ENCODE measurements at regions not wholly inside any gene's neighbourhood (a gene's known extent, or its start where the extent isn't known, plus 50 kb on each side); places are given as distances from the start of the nearest gene placed in this dataset.

- peaks cover 19% of the 10 kb centered on the region for H3K4me1 ChIP-seq (ENCODE audit: insufficient read depth, poor library complexity, severe bottlenecking)
- no peak for ATAC-seq (ENCODE audit: low read depth)
- no peaks in the 10 kb centered on the region for H3K27me3 ChIP-seq (ENCODE audit: insufficient read depth, poor library complexity, severe bottlenecking)
- TF ChIP-seq CTCF (IDR thresholded peaks at IDR 0.05; ENCODE audit: poor library complexity, severe bottlenecking), result no peak
- H3K36me3 ChIP-seq (ENCODE audit: low read depth), result no peaks in the 10 kb centered on the region
- no peak overlapping the region for H3K4me3 ChIP-seq (ENCODE audit: severe bottlenecking)
- H3K27ac ChIP-seq (ENCODE audit: poor library complexity, severe bottlenecking), result no peak overlapping the region
- peak; percentile 44 for DNase-seq (ENCODE audit: low spot score)
- H3K9me3 ChIP-seq (ENCODE audit: severe bottlenecking), result no peaks in the 10 kb centered on the region
Measured at GRCh38 chr7:372932-373791, 83.2 kb downstream of the FOXL3 start.

GRCh38 chr7:373818-374705 lies 84.1 kb downstream of the FOXL3 start:
- Histone ChIP-seq H3K4me3 (ENCODE audit: severe bottlenecking) (no peak overlapping the region), H3K27me3 (ENCODE audit: insufficient read depth, poor library complexity, severe bottlenecking) (no peaks in the 10 kb centered on the region), H3K36me3 (ENCODE audit: low read depth) (no peaks in the 10 kb centered on the region), H3K4me1 (ENCODE audit: insufficient read depth, poor library complexity, severe bottlenecking) (peaks cover 12% of the 10 kb centered on the region), H3K27ac (ENCODE audit: poor library complexity, severe bottlenecking) (no peak overlapping the region), H3K9me3 (ENCODE audit: severe bottlenecking) (no peaks in the 10 kb centered on the region)
- DNase-seq (ENCODE audit: low spot score), result peak; percentile 49
- TF ChIP-seq CTCF (IDR thresholded peaks at IDR 0.05; ENCODE audit: poor library complexity, severe bottlenecking), result no peak
- ATAC-seq (ENCODE audit: low read depth), result no peak

GRCh38 chr7:374706-375311 lies 84.8 kb downstream of the FOXL3 start:
- no peaks in the 10 kb centered on the region for H3K27me3 ChIP-seq (ENCODE audit: insufficient read depth, poor library complexity, severe bottlenecking)
- DNase-seq (ENCODE audit: low spot score) (peak; percentile 55), ATAC-seq (ENCODE audit: low read depth) (no peak)
- no peak for TF ChIP-seq CTCF (IDR thresholded peaks at IDR 0.05; ENCODE audit: poor library complexity, severe bottlenecking)
- peaks cover 7% of the 10 kb centered on the region for H3K4me1 ChIP-seq (ENCODE audit: insufficient read depth, poor library complexity, severe bottlenecking)
- H3K27ac ChIP-seq (ENCODE audit: poor library complexity, severe bottlenecking), result no peak overlapping the region
- H3K4me3 ChIP-seq (ENCODE audit: severe bottlenecking), result no peak overlapping the region
- H3K9me3 ChIP-seq (ENCODE audit: severe bottlenecking), result no peaks in the 10 kb centered on the region
- H3K36me3 ChIP-seq (ENCODE audit: low read depth), result no peaks in the 10 kb centered on the region

GRCh38 chr7:375321-375831 lies 85.4 kb downstream of the FOXL3 start:
- no peaks in the 10 kb centered on the region for H3K9me3 ChIP-seq (ENCODE audit: severe bottlenecking)
- no peak overlapping the region for H3K4me3 ChIP-seq (ENCODE audit: severe bottlenecking)
- no peak for ATAC-seq (ENCODE audit: low read depth)
- no peaks in the 10 kb centered on the region for H3K36me3 ChIP-seq (ENCODE audit: low read depth)
- no peak overlapping the region for H3K27ac ChIP-seq (ENCODE audit: poor library complexity, severe bottlenecking)
- H3K27me3 ChIP-seq (ENCODE audit: insufficient read depth, poor library complexity, severe bottlenecking), result no peaks in the 10 kb centered on the region
- no peak for TF ChIP-seq CTCF (IDR thresholded peaks at IDR 0.05; ENCODE audit: poor library complexity, severe bottlenecking)
- peaks cover 1% of the 10 kb centered on the region for H3K4me1 ChIP-seq (ENCODE audit: insufficient read depth, poor library complexity, severe bottlenecking)
- DNase-seq (ENCODE audit: low spot score), result peak; percentile 47
